ENCODE measurements at regions not wholly inside any gene's neighbourhood (a gene's known extent, or its start where the extent isn't known, plus 50 kb on each side); places are given as distances from the start of the nearest gene placed in this dataset.

- ATAC-seq (no peak), DNase-seq (ENCODE audit: low spot score) (no peak)
Measured at GRCh38 chr20:24339210-24339641, 130.2 kb upstream of the SYNDIG1 start.

GRCh38 chr20:24337551-24337950 is 131.9 kb upstream of the SYNDIG1 start:
- no peak for ATAC-seq
- DNase-seq (ENCODE audit: low spot score): no peak

GRCh38 chr20:24337069-24337468 is 132.4 kb upstream of the SYNDIG1 start:
- ATAC-seq (no peak), DNase-seq (ENCODE audit: low spot score) (no peak)

- no peak for DNase-seq (ENCODE audit: low spot score)
- ATAC-seq: no peak
Measured at GRCh38 chr20:24334830-24335229, 134.6 kb upstream of the SYNDIG1 start.

- no peak for DNase-seq (ENCODE audit: low spot score)
- no peak for ATAC-seq
Measured at GRCh38 chr20:24332956-24333355, 136.5 kb upstream of the SYNDIG1 start.

GRCh38 chr20:24331939-24332338 is 137.5 kb upstream of the SYNDIG1 start:
- ATAC-seq (no peak), DNase-seq (ENCODE audit: low spot score) (no peak)

GRCh38 chr20:24328901-24329300 is 140.5 kb upstream of the SYNDIG1 start:
- ATAC-seq (no peak), DNase-seq (ENCODE audit: low spot score) (no peak)

- ATAC-seq (no peak), DNase-seq (ENCODE audit: low spot score) (no peak)
Measured at GRCh38 chr20:24321973-24322372, 147.5 kb upstream of the SYNDIG1 start.

GRCh38 chr20:24318569-24319352 is 150.7 kb upstream of the SYNDIG1 start:
- DNase-seq (ENCODE audit: low spot score): no peak
- ATAC-seq: no peak

- DNase-seq (ENCODE audit: low spot score): no peak
- ATAC-seq: no peak
Measured at GRCh38 chr20:24317224-24317623, 152.2 kb upstream of the SYNDIG1 start.

GRCh38 chr20:24316731-24317130 is 152.7 kb upstream of the SYNDIG1 start:
- ATAC-seq: no peak
- DNase-seq (ENCODE audit: low spot score): no peak

- no peak for DNase-seq (ENCODE audit: low spot score)
- no peak for ATAC-seq
Measured at GRCh38 chr20:24314053-24314452, 155.4 kb upstream of the SYNDIG1 start.

GRCh38 chr20:24309596-24309995 is 159.8 kb upstream of the SYNDIG1 start:
- DNase-seq (ENCODE audit: low spot score): no peak
- no peak for ATAC-seq

- no peak for ATAC-seq
- DNase-seq (ENCODE audit: low spot score): no peak
Measured at GRCh38 chr20:24305371-24305770, 164.1 kb upstream of the SYNDIG1 start.

GRCh38 chr20:24304291-24304690 is 165.1 kb upstream of the SYNDIG1 start:
- DNase-seq (ENCODE audit: low spot score) (no peak), ATAC-seq (no peak)

GRCh38 chr20:24303393-24304170 is 165.8 kb upstream of the SYNDIG1 start:
- ATAC-seq (no peak), DNase-seq (ENCODE audit: low spot score) (no peak)

- DNase-seq (ENCODE audit: low spot score): no peak
- ATAC-seq: no peak
Measured at GRCh38 chr20:24297993-24298392, 171.4 kb upstream of the SYNDIG1 start.

- ATAC-seq (no peak), DNase-seq (ENCODE audit: low spot score) (no peak)
Measured at GRCh38 chr20:24296477-24297261, 172.8 kb upstream of the SYNDIG1 start.

- ATAC-seq (no peak), DNase-seq (ENCODE audit: low spot score) (no peak)
Measured at GRCh38 chr20:24291014-24291413, 178.4 kb upstream of the SYNDIG1 start.

- DNase-seq (ENCODE audit: low spot score) (no peak), ATAC-seq (peak; percentile 31)
Measured at GRCh38 chr20:24289737-24290481, 179.5 kb upstream of the SYNDIG1 start.

GRCh38 chr20:24283186-24283585 is 186.2 kb upstream of the SYNDIG1 start:
- no peak for ATAC-seq
- DNase-seq (ENCODE audit: low spot score): no peak
